Type B pancreatic cell (in vitro differentiated cells): ENCODE measurements at regions not wholly inside any gene's neighbourhood (a gene's known extent, or its start where the extent isn't known, plus 50 kb on each side); places are given as distances from the start of the nearest gene placed in this dataset.

Experiments
- DNase-seq: peaks from one replicate; pipeline ENCODE4 v3.0.0; 2021; ENCODE audit warnings: mixed read lengths; ENCODE audit not compliant: unreplicated experiment; ENCODE audit errors: extremely low spot score
- H3K27ac Mint-ChIP-seq: 2 replicates; pipeline ENCODE4 v1.8.0; 2021; ENCODE audit warnings: mild to moderate bottlenecking, mixed read lengths
- H3K27me3 Mint-ChIP-seq: 2 replicates; pipeline ENCODE4 v1.8.0; 2021; ENCODE audit warnings: mixed read lengths
- H3K36me3 Mint-ChIP-seq: 2 replicates; pipeline ENCODE4 v1.8.0; 2021; ENCODE audit warnings: mixed read lengths
- H3K4me1 Mint-ChIP-seq: one replicate; pipeline ENCODE4 v1.8.0; 2021; ENCODE audit warnings: mixed read lengths; ENCODE audit not compliant: unreplicated experiment
- H3K4me3 Mint-ChIP-seq: 2 replicates; pipeline ENCODE4 v1.8.0; 2021; ENCODE audit warnings: mild to moderate bottlenecking, mixed read lengths
- H3K9me3 Mint-ChIP-seq: 2 replicates; pipeline ENCODE4 v1.8.0; 2021; ENCODE audit warnings: mixed read lengths
- TF ChIP-seq, protein P1 (sequence below): fragments of 200-600 bp; sonication (generic); conservative IDR thresholded peaks from 2 replicates; pipeline ENCODE4 v1.5.0; 2021; ENCODE audit warnings: antibody characterized with exemption, mild to moderate bottlenecking

DNA sequence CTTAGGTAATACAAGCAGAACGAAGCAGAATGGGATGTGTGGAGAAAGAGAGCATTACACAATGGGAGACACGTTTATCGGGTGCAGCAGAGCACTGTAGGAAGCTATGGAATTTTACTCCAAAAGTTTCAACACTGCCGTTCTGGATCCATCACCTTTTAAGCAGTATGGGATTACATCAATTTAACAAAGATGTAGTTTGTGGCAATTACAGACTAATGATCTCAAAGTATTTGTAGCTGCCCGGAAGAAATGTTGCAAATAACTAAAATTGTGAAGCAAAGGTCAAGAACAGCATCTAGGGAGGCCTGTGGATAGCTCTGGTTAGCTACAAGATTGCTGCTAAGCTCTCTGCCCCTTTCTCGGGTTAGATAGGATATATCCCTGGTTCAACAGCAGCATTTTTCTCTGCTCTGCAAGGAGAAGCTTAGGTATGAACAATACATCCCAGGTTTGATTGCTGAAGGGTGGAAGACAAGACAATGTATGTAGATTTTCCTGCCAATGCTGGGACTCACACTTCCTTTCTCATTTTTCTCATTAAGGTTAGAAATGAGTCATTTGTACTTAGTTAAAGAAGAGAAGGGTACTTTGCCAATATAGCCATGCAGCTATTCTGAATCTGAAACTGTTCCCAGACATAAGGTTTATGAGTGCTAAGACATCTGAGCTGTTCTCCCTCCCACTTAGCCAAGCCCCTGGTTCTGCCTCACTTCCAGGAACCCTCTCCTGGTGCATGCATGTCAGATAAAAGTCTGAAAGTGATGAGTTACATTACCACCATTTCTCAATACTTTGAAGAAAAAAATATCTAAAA, 75.0 kb upstream of the HIF1A start:
- Mint-ChIP-seq H3K36me3 (no peaks in the 10 kb centered on the region), H3K4me1 (peaks cover 34% of the 10 kb centered on the region), H3K27me3 (no peaks in the 10 kb centered on the region), H3K9me3 (no peaks in the 10 kb centered on the region), H3K4me3 (no peak overlapping the region), H3K27ac (no peak overlapping the region)
- DNase-seq, result no peak
- TF ChIP-seq, protein P1, sequence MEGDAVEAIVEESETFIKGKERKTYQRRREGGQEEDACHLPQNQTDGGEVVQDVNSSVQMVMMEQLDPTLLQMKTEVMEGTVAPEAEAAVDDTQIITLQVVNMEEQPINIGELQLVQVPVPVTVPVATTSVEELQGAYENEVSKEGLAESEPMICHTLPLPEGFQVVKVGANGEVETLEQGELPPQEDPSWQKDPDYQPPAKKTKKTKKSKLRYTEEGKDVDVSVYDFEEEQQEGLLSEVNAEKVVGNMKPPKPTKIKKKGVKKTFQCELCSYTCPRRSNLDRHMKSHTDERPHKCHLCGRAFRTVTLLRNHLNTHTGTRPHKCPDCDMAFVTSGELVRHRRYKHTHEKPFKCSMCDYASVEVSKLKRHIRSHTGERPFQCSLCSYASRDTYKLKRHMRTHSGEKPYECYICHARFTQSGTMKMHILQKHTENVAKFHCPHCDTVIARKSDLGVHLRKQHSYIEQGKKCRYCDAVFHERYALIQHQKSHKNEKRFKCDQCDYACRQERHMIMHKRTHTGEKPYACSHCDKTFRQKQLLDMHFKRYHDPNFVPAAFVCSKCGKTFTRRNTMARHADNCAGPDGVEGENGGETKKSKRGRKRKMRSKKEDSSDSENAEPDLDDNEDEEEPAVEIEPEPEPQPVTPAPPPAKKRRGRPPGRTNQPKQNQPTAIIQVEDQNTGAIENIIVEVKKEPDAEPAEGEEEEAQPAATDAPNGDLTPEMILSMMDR, result no peak

DNA sequence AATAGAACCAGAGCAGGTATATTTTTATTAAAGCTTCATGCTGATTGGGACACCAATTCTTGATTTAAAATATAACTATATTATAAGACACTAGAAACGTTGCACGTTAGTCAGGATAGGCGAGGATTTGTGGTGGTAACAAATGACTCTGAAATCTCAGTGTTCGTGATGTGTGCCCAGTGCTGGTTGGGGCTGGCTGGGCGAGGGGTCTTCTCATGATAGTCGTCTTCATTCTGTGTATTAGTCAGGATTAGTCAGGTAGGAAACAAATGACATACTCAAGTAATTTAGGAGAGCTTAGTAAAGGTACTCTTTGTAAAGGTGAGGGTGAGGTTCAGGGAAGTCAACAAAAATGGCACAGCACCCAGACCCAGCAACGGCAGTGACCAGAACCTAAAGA, 73.9 kb upstream of the HIF1A start:
- H3K4me3 Mint-ChIP-seq, result no peak overlapping the region
- no peak for DNase-seq
- H3K36me3 Mint-ChIP-seq, result no peaks in the 10 kb centered on the region
- TF ChIP-seq, protein P1, result no peak
- H3K27me3 Mint-ChIP-seq, result no peaks in the 10 kb centered on the region
- no peak overlapping the region for H3K27ac Mint-ChIP-seq
- no peaks in the 10 kb centered on the region for H3K9me3 Mint-ChIP-seq
- H3K4me1 Mint-ChIP-seq, result peaks cover 24% of the 10 kb centered on the region

DNA sequence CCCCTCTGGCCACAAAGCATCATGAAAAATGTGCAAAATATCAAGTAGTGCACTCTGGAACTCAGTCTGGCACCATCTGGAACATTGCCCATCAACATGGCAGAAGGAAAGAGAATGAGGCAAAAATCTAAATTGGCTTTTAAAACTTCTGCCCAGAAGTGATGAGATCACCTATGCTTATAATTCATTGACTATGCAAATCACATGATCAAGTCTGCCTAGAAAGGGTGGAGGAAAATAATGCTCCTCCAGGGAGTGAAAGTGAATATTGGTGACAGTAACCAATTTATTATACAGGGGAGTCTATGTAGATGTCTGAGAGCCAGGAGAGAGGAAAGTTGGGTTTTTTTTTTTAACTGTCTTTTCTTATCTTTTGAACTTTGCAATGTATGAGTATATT, 73.3 kb upstream of the HIF1A start:
- Mint-ChIP-seq H3K27me3 (no peaks in the 10 kb centered on the region), H3K4me1 (peaks cover 23% of the 10 kb centered on the region), H3K9me3 (no peaks in the 10 kb centered on the region), H3K36me3 (no peaks in the 10 kb centered on the region), H3K4me3 (no peak overlapping the region), H3K27ac (no peak overlapping the region)
- TF ChIP-seq, protein P1, result no peak
- DNase-seq, result no peak

DNA sequence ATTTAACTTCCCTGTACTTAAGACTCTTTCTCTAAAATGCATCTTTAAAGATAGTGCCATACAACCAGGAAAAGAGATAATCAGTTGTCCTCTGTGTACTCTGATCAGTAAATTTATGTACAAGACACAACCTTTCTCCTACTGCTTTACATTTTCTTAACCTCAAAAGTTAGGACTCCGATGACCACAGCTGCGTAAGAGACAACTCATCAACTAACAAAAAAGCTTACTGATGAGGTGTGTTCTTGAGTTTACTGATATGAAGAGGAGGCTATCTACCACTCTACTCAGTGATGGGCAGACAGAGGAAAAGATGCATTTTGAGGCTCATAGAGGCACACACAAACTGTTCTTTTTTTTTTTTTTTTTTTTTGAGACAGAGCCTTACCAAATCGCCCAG, 71.4 kb upstream of the HIF1A start:
- no peaks in the 10 kb centered on the region for H3K27me3 Mint-ChIP-seq
- no peaks in the 10 kb centered on the region for H3K36me3 Mint-ChIP-seq
- TF ChIP-seq, protein P1, result no peak
- peaks cover 4% of the 10 kb centered on the region for H3K9me3 Mint-ChIP-seq
- peaks cover 17% of the 10 kb centered on the region for H3K4me1 Mint-ChIP-seq
- no peak overlapping the region for H3K4me3 Mint-ChIP-seq
- H3K27ac Mint-ChIP-seq, result no peak overlapping the region
- no peak for DNase-seq

DNA sequence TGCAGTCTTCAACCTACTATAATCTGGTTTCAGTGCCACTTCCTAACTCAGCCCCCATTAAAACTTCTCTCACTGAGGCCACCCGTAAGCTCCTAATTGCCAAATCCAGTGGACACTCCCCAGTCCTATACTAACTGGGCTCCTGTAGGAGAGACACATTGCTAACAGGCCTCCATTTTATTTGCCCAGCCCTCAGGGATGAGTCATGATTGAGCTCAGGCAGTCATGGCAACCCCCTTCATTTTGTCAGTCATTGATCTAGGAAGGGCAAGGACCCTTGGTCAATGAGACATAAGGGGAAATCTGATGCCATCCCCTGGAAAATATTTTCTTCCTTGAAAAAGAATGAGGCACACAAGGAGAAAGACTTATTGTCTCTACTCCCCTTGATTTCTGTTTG, 70.1 kb upstream of the HIF1A start:
- no peak overlapping the region for H3K4me3 Mint-ChIP-seq
- H3K27me3 Mint-ChIP-seq, result no peaks in the 10 kb centered on the region
- DNase-seq, result no peak
- H3K9me3 Mint-ChIP-seq, result peaks cover 4% of the 10 kb centered on the region
- no peak overlapping the region for H3K27ac Mint-ChIP-seq
- TF ChIP-seq, protein P1, result no peak
- peaks cover 8% of the 10 kb centered on the region for H3K4me1 Mint-ChIP-seq
- H3K36me3 Mint-ChIP-seq, result no peaks in the 10 kb centered on the region
